MM.1S (cell line): ENCODE measurements at regions not wholly inside any gene's neighbourhood (a gene's known extent, or its start where the extent isn't known, plus 50 kb on each side); places are given as distances from the start of the nearest gene placed in this dataset.

Experiments used
- DNase-seq: peaks from one replicate; pipeline ENCODE4 v3.0.0-alpha.2; 2015
- H2AFZ ChIP-seq: fragments of 300-600 bp; sonication (generic); 2 replicates; pipeline ENCODE4 v1.6.0; 2016; ENCODE audit warnings: antibody characterized with exemption, low read length
- H3F3A ChIP-seq: fragments of 300-600 bp; sonication (generic); 2 replicates; pipeline ENCODE4 v1.6.1; 2016; ENCODE audit warnings: mild to moderate bottlenecking, antibody characterized with exemption, low read length, moderate library complexity, mixed read lengths; ENCODE audit not compliant: insufficient read depth
- H3K27ac ChIP-seq: fragments of 300-600 bp; sonication (generic); 2 replicates; pipeline ENCODE4 v1.5.1; 2016; ENCODE audit warnings: mild to moderate bottlenecking, low read length
- H3K27me3 ChIP-seq: fragments of 300-600 bp; sonication (generic); replicated peaks from 2 replicates; pipeline ENCODE4 v1.6.0; 2016; ENCODE audit warnings: low read length; ENCODE audit not compliant: insufficient read depth
- H3K36me3 ChIP-seq: fragments of 300-600 bp; sonication (generic); replicated peaks from 2 replicates; pipeline ENCODE4 v1.6.1; 2016; ENCODE audit warnings: mild to moderate bottlenecking, low read length, mixed read lengths; ENCODE audit not compliant: insufficient read depth
- H3K4me1 ChIP-seq: fragments of 300-600 bp; sonication (generic); 2 replicates; pipeline ENCODE4 v1.6.1; 2016; ENCODE audit warnings: low read length, mixed read lengths
- H3K4me2 ChIP-seq: fragments of 300-600 bp; sonication (generic); 2 replicates; pipeline ENCODE4 v1.6.0; 2016; ENCODE audit warnings: low read depth, low read length
- H3K4me3 ChIP-seq: fragments of 300-600 bp; sonication (generic); 2 replicates; pipeline ENCODE4 v1.5.1; 2016; ENCODE audit warnings: low read length, mixed read lengths
- H3K79me2 ChIP-seq: fragments of 300-600 bp; sonication (generic); 2 replicates; pipeline ENCODE4 v1.6.1; 2016; ENCODE audit warnings: mixed run types, low read length, mixed read lengths
- H3K9ac ChIP-seq: fragments of 300-600 bp; sonication (generic); 2 replicates; pipeline ENCODE4 v1.6.1; 2016; ENCODE audit warnings: low read length, mixed read lengths
- H3K9me2 ChIP-seq: fragments of 300-600 bp; sonication (generic); replicated peaks from 2 replicates; pipeline ENCODE4 v1.6.1; 2016; ENCODE audit warnings: mild to moderate bottlenecking, low read length, mixed read lengths; ENCODE audit not compliant: insufficient read depth
- H3K9me3 ChIP-seq: fragments of 300-600 bp; sonication (generic); replicated peaks from 2 replicates; pipeline ENCODE4 v1.6.1; 2016; ENCODE audit warnings: mild to moderate bottlenecking, low read length, mixed read lengths; ENCODE audit not compliant: insufficient read depth
- H4K20me1 ChIP-seq: fragments of 300-600 bp; sonication (generic); 2 replicates; pipeline ENCODE4 v1.6.1; 2016; ENCODE audit warnings: mild to moderate bottlenecking, low read length, moderate library complexity, mixed read lengths; ENCODE audit not compliant: insufficient read depth
- EZH2 ChIP-seq: fragments of 300-600 bp; sonication (generic); optimal IDR thresholded peaks from 2 replicates; pipeline ENCODE3; 2017; ENCODE audit warnings: low read depth, mild to moderate bottlenecking, antibody characterized with exemption, low read length, mixed read lengths
- EZH2phosphoT487 ChIP-seq: fragments of 300-600 bp; sonication (generic); IDR thresholded peaks from 2 replicates; pipeline ENCODE4 v1.6.1; 2018; ENCODE audit warnings: antibody characterized with exemption, low read length
- TF ChIP-seq, protein P1 (sequence below): fragments of 300-600 bp; sonication (generic); IDR thresholded peaks from 2 replicates; pipeline ENCODE4 v1.5.1; 2016; ENCODE audit warnings: antibody characterized with exemption, low read length, mixed read lengths

- Histone ChIP-seq H3F3A (no peaks in the 10 kb centered on the region), H3K27me3 (peaks cover 41% of the 10 kb centered on the region), H2AFZ (no peak overlapping the region), H3K4me2 (no peak overlapping the region), H3K9me3 (no peaks in the 10 kb centered on the region), H3K36me3 (no peaks in the 10 kb centered on the region), H3K4me3 (no peak overlapping the region), H3K4me1 (no peaks in the 10 kb centered on the region), H3K9me2 (no peaks in the 10 kb centered on the region), H3K79me2 (no peaks in the 10 kb centered on the region), H3K27ac (no peak overlapping the region), H4K20me1 (no peaks in the 10 kb centered on the region), H3K9ac (no peak overlapping the region)
- TF ChIP-seq EZH2phosphoT487 = no peak
- TF ChIP-seq, protein P1, sequence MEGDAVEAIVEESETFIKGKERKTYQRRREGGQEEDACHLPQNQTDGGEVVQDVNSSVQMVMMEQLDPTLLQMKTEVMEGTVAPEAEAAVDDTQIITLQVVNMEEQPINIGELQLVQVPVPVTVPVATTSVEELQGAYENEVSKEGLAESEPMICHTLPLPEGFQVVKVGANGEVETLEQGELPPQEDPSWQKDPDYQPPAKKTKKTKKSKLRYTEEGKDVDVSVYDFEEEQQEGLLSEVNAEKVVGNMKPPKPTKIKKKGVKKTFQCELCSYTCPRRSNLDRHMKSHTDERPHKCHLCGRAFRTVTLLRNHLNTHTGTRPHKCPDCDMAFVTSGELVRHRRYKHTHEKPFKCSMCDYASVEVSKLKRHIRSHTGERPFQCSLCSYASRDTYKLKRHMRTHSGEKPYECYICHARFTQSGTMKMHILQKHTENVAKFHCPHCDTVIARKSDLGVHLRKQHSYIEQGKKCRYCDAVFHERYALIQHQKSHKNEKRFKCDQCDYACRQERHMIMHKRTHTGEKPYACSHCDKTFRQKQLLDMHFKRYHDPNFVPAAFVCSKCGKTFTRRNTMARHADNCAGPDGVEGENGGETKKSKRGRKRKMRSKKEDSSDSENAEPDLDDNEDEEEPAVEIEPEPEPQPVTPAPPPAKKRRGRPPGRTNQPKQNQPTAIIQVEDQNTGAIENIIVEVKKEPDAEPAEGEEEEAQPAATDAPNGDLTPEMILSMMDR = no peak
- no peak for TF ChIP-seq EZH2
- no peak for DNase-seq
Measured at GRCh38 chr17:77526259-77526711, 385.5 kb downstream of the SEC14L1 start.

DNA sequence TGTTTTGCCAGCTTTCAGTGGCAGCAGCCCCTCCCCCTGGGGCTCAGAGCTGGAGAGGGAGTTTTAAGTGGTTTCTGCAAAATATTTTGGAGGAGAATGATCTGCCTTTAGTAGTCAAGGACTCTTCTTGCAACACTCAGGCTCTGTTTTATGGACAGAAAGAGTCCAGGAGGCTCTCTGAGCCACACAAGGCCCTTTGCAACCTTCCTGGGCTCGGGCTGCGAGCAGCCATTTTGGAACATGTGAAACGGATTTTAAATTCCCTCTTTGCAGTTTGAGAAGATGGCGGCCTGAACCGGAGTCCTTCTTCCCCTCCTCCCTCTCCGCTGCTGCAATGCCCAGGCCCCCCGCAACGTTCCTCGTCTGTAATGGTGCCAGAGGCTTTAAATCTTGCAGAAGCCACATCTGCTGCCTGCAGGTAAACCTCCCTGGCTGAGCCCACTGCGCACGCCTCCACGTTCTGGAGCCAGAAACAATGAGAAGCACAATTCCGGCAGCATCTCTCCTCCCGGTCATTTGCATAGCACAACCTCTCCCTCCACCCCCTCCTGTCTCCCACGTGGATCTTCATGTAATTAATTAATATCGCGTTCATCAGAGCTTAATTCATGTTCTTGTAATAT, 386.1 kb downstream of the SEC14L1 start:
- H3K4me3 ChIP-seq = no peak overlapping the region
- no peak overlapping the region for H3K4me2 ChIP-seq
- no peaks in the 10 kb centered on the region for H3F3A ChIP-seq
- H3K27me3 ChIP-seq = peaks cover 41% of the 10 kb centered on the region
- H3K27ac ChIP-seq = no peak overlapping the region
- TF ChIP-seq EZH2 (no peak), EZH2phosphoT487 (no peak)
- TF ChIP-seq, protein P1 = no peak
- no peaks in the 10 kb centered on the region for H3K9me2 ChIP-seq
- no peaks in the 10 kb centered on the region for H3K36me3 ChIP-seq
- H3K9me3 ChIP-seq = no peaks in the 10 kb centered on the region
- H3K79me2 ChIP-seq = no peaks in the 10 kb centered on the region
- H2AFZ ChIP-seq = 0 out of 2 replicates have a peak overlapping the region, but pooled peaks have one; percentile 43
- H3K4me1 ChIP-seq = no peaks in the 10 kb centered on the region
- no peaks in the 10 kb centered on the region for H4K20me1 ChIP-seq
- no peak overlapping the region for H3K9ac ChIP-seq
- DNase-seq = no peak

DNA sequence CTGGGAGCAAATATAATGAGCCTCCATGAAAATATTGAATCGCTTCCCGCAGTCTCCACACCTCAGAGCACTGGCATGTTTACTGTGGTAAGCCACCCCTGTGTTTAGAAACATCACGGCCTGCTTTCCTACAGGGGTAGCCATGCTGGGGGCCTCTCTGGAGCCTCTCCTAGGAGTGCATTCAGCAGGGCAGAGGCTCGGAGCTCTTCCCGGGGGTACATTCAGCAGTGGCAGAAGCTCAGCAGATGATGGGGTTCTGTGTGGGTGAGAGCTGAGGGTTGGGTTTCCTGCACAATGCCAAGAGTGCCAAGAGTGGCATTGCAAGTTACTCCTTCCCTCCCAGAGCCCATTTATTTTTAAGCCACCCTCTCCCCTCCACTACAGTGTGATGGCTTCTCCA, 386.6 kb downstream of the SEC14L1 start:
- H3F3A ChIP-seq = no peaks in the 10 kb centered on the region
- no peak overlapping the region for H2AFZ ChIP-seq
- TF ChIP-seq EZH2phosphoT487 = no peak
- TF ChIP-seq EZH2 = no peak
- TF ChIP-seq, protein P1 = no peak
- H4K20me1 ChIP-seq = no peaks in the 10 kb centered on the region
- H3K9ac ChIP-seq = no peak overlapping the region
- no peaks in the 10 kb centered on the region for H3K9me2 ChIP-seq
- no peaks in the 10 kb centered on the region for H3K79me2 ChIP-seq
- no peaks in the 10 kb centered on the region for H3K4me1 ChIP-seq
- H3K4me3 ChIP-seq = no peak overlapping the region
- no peak for DNase-seq
- H3K27ac ChIP-seq = no peak overlapping the region
- H3K27me3 ChIP-seq = peaks cover 41% of the 10 kb centered on the region
- H3K36me3 ChIP-seq = no peaks in the 10 kb centered on the region
- no peak overlapping the region for H3K4me2 ChIP-seq
- no peaks in the 10 kb centered on the region for H3K9me3 ChIP-seq
